ENCODE measurements at regions not wholly inside any gene's neighbourhood (a gene's known extent, or its start where the extent isn't known, plus 50 kb on each side); places are given as distances from the start of the nearest gene placed in this dataset.

GRCh38 chr2:129004940-129005490, 686.3 kb upstream of the HS6ST1 start:
- Histone ChIP-seq H3K27ac (no peak overlapping the region), H3K79me2 (ENCODE audit: insufficient read depth, low read depth) (no peaks in the 10 kb centered on the region), H4K20me1 (ENCODE audit: insufficient read depth) (no peaks in the 10 kb centered on the region), H2AFZ (ENCODE audit: low read depth) (no peak overlapping the region), H3K27me3 (ENCODE audit: insufficient read depth, low read depth) (no peaks in the 10 kb centered on the region), H3K4me2 (no peak overlapping the region), H3K9ac (no peak overlapping the region), H3K4me3 (IDR thresholded peaks at IDR 0.05; ENCODE audit: insufficient read depth, low read depth, low read length) (no peak overlapping the region), H3K36me3 (ENCODE audit: insufficient read depth) (no peaks in the 10 kb centered on the region), H3K4me1 (ENCODE audit: low read depth, poor library complexity, severe bottlenecking) (no peaks in the 10 kb centered on the region)
- no peak for TF ChIP-seq CTCF (conservative IDR thresholded peaks at IDR 0.05; ENCODE audit: low read depth, low read length)

GRCh38 chr2:129006135-129006886, 687.6 kb upstream of the HS6ST1 start:
- Histone ChIP-seq H4K20me1 (ENCODE audit: insufficient read depth) (no peaks in the 10 kb centered on the region), H3K79me2 (ENCODE audit: insufficient read depth, low read depth) (no peaks in the 10 kb centered on the region), H2AFZ (ENCODE audit: low read depth) (no peak overlapping the region), H3K27ac (no peak overlapping the region), H3K4me3 (IDR thresholded peaks at IDR 0.05; ENCODE audit: insufficient read depth, low read depth, low read length) (no peak overlapping the region), H3K4me1 (ENCODE audit: low read depth, poor library complexity, severe bottlenecking) (no peaks in the 10 kb centered on the region), H3K9ac (no peak overlapping the region), H3K36me3 (ENCODE audit: insufficient read depth) (no peaks in the 10 kb centered on the region), H3K4me2 (no peak overlapping the region), H3K27me3 (ENCODE audit: insufficient read depth, low read depth) (no peaks in the 10 kb centered on the region)
- TF ChIP-seq CTCF (conservative IDR thresholded peaks at IDR 0.05; ENCODE audit: low read depth, low read length), result no peak

GRCh38 chr2:129006901-129007300, 688.2 kb upstream of the HS6ST1 start:
- Histone ChIP-seq H3K4me1 (ENCODE audit: low read depth, poor library complexity, severe bottlenecking) (no peaks in the 10 kb centered on the region), H3K79me2 (ENCODE audit: insufficient read depth, low read depth) (no peaks in the 10 kb centered on the region), H3K36me3 (ENCODE audit: insufficient read depth) (no peaks in the 10 kb centered on the region), H4K20me1 (ENCODE audit: insufficient read depth) (no peaks in the 10 kb centered on the region), H3K27me3 (ENCODE audit: insufficient read depth, low read depth) (no peaks in the 10 kb centered on the region), H3K4me3 (IDR thresholded peaks at IDR 0.05; ENCODE audit: insufficient read depth, low read depth, low read length) (no peak overlapping the region), H3K4me2 (no peak overlapping the region), H2AFZ (ENCODE audit: low read depth) (no peak overlapping the region), H3K9ac (no peak overlapping the region), H3K27ac (no peak overlapping the region)
- no peak for TF ChIP-seq CTCF (conservative IDR thresholded peaks at IDR 0.05; ENCODE audit: low read depth, low read length)

- Histone ChIP-seq H3K4me1 (ENCODE audit: low read depth, poor library complexity, severe bottlenecking) (no peaks in the 10 kb centered on the region), H3K27me3 (ENCODE audit: insufficient read depth, low read depth) (no peaks in the 10 kb centered on the region), H3K4me2 (no peak overlapping the region), H3K27ac (no peak overlapping the region), H3K4me3 (IDR thresholded peaks at IDR 0.05; ENCODE audit: insufficient read depth, low read depth, low read length) (no peak overlapping the region), H2AFZ (ENCODE audit: low read depth) (no peak overlapping the region), H3K36me3 (ENCODE audit: insufficient read depth) (no peaks in the 10 kb centered on the region), H3K79me2 (ENCODE audit: insufficient read depth, low read depth) (no peaks in the 10 kb centered on the region), H4K20me1 (ENCODE audit: insufficient read depth) (no peaks in the 10 kb centered on the region), H3K9ac (no peak overlapping the region)
- no peak for TF ChIP-seq CTCF (conservative IDR thresholded peaks at IDR 0.05; ENCODE audit: low read depth, low read length)
Measured at GRCh38 chr2:129008055-129008880, 689.6 kb upstream of the HS6ST1 start.

Data from KMS-11 (cell line).